ENCODE measurements at regions not wholly inside any gene's neighbourhood (a gene's known extent, or its start where the extent isn't known, plus 50 kb on each side); places are given as distances from the start of the nearest gene placed in this dataset.

GRCh38 chr14:65282896-65283253 lies 129.7 kb upstream of the FUT8 start:
- H3K4me1 ChIP-seq (ENCODE audit: insufficient read depth, low read length, poor library complexity, severe bottlenecking), result peaks cover 21% of the 10 kb centered on the region
- H2AFZ ChIP-seq (ENCODE audit: low read length), result peak overlapping the region; percentile 86
- H3K27me3 ChIP-seq (ENCODE audit: insufficient read depth, low read length, poor library complexity, severe bottlenecking), result no peaks in the 10 kb centered on the region
- no peak for TF ChIP-seq EZH2phosphoT487 (IDR thresholded peaks at IDR 0.05; ENCODE audit: borderline replicate concordance)
- no peak for TF ChIP-seq CTCF (conservative IDR thresholded peaks at IDR 0.05; ENCODE audit: low read length)
- no peak overlapping the region for H3K4me3 ChIP-seq (ENCODE audit: low read length, poor library complexity, severe bottlenecking)
- H3K79me2 ChIP-seq (ENCODE audit: insufficient read depth, low read length), result no peaks in the 10 kb centered on the region
- no peak overlapping the region for H3K9ac ChIP-seq (ENCODE audit: low read depth, low read length, poor library complexity, severe bottlenecking)
- no peak overlapping the region for H3K4me2 ChIP-seq (ENCODE audit: low read depth, low read length, poor library complexity, severe bottlenecking)
- H3K9me2 ChIP-seq (replicated peaks; ENCODE audit: low read depth, low read length), result no peaks in the 10 kb centered on the region
- no peaks in the 10 kb centered on the region for H3K36me3 ChIP-seq (ENCODE audit: insufficient read depth, low read length)
- no peaks in the 10 kb centered on the region for H3K9me3 ChIP-seq (ENCODE audit: insufficient read depth, low read depth, low read length)
- H3F3A ChIP-seq (ENCODE audit: low read depth), result no peaks in the 10 kb centered on the region
- no peaks in the 10 kb centered on the region for H4K20me1 ChIP-seq (ENCODE audit: insufficient read depth, low read length, poor library complexity, severe bottlenecking)

GRCh38 chr14:65286443-65286842 lies 126.1 kb upstream of the FUT8 start:
- no peaks in the 10 kb centered on the region for H3K36me3 ChIP-seq (ENCODE audit: insufficient read depth, low read length)
- H3K79me2 ChIP-seq (ENCODE audit: insufficient read depth, low read length), result no peaks in the 10 kb centered on the region
- H3F3A ChIP-seq (ENCODE audit: low read depth), result no peaks in the 10 kb centered on the region
- H3K4me3 ChIP-seq (ENCODE audit: low read length, poor library complexity, severe bottlenecking), result no peak overlapping the region
- peak; percentile 66 for TF ChIP-seq CTCF (conservative IDR thresholded peaks at IDR 0.05; ENCODE audit: low read length)
- no peak for TF ChIP-seq EZH2phosphoT487 (IDR thresholded peaks at IDR 0.05; ENCODE audit: borderline replicate concordance)
- no peak overlapping the region for H3K4me2 ChIP-seq (ENCODE audit: low read depth, low read length, poor library complexity, severe bottlenecking)
- no peak overlapping the region for H2AFZ ChIP-seq (ENCODE audit: low read length)
- H3K9ac ChIP-seq (ENCODE audit: low read depth, low read length, poor library complexity, severe bottlenecking), result no peak overlapping the region
- no peaks in the 10 kb centered on the region for H3K27me3 ChIP-seq (ENCODE audit: insufficient read depth, low read length, poor library complexity, severe bottlenecking)
- peaks cover 24% of the 10 kb centered on the region for H3K4me1 ChIP-seq (ENCODE audit: insufficient read depth, low read length, poor library complexity, severe bottlenecking)
- no peaks in the 10 kb centered on the region for H3K9me2 ChIP-seq (replicated peaks; ENCODE audit: low read depth, low read length)
- H3K9me3 ChIP-seq (ENCODE audit: insufficient read depth, low read depth, low read length), result no peaks in the 10 kb centered on the region
- no peaks in the 10 kb centered on the region for H4K20me1 ChIP-seq (ENCODE audit: insufficient read depth, low read length, poor library complexity, severe bottlenecking)

- no peak for TF ChIP-seq CTCF (conservative IDR thresholded peaks at IDR 0.05; ENCODE audit: low read length)
- no peak for TF ChIP-seq EZH2phosphoT487 (IDR thresholded peaks at IDR 0.05; ENCODE audit: borderline replicate concordance)
- Histone ChIP-seq H3K9ac (ENCODE audit: low read depth, low read length, poor library complexity, severe bottlenecking) (no peak overlapping the region), H3K36me3 (ENCODE audit: insufficient read depth, low read length) (no peaks in the 10 kb centered on the region), H4K20me1 (ENCODE audit: insufficient read depth, low read length, poor library complexity, severe bottlenecking) (no peaks in the 10 kb centered on the region), H3K9me3 (ENCODE audit: insufficient read depth, low read depth, low read length) (no peaks in the 10 kb centered on the region), H3K27me3 (ENCODE audit: insufficient read depth, low read length, poor library complexity, severe bottlenecking) (no peaks in the 10 kb centered on the region), H3K4me3 (ENCODE audit: low read length, poor library complexity, severe bottlenecking) (peak overlapping the region; percentile 19), H3K79me2 (ENCODE audit: insufficient read depth, low read length) (no peaks in the 10 kb centered on the region), H3K4me2 (ENCODE audit: low read depth, low read length, poor library complexity, severe bottlenecking) (peak overlapping the region; percentile 23), H3K4me1 (ENCODE audit: insufficient read depth, low read length, poor library complexity, severe bottlenecking) (peaks cover 21% of the 10 kb centered on the region), H3F3A (ENCODE audit: low read depth) (no peaks in the 10 kb centered on the region), H2AFZ (ENCODE audit: low read length) (peak overlapping the region; percentile 26; the same call in 1 of the 2 replicates), H3K9me2 (replicated peaks; ENCODE audit: low read depth, low read length) (no peaks in the 10 kb centered on the region)
Measured at GRCh38 chr14:65287264-65288131, 125.0 kb upstream of the FUT8 start.
